GM23338 (cell line): ENCODE measurements at regions not wholly inside any gene's neighbourhood (a gene's known extent, or its start where the extent isn't known, plus 50 kb on each side); places are given as distances from the start of the nearest gene placed in this dataset.
"Not testable (repeated sequence)": the region's sequence is repeated elsewhere in the genome, so short reads cannot be mapped to it uniquely, and the experiment has no call there.

Experiments
- ATAC-seq: fragments of 200-7000 bp; cut with Tn5 transposase; 3 replicates; pipeline ENCODE4 v1.9.1; 2020
- DNase-seq: peaks from one replicate; pipeline ENCODE4 v3.0.0-alpha.2; 2015; ENCODE audit warnings: low spot score
- H2AFZ ChIP-seq: fragments of 200-600 bp; sonication (generic); 2 replicates; pipeline ENCODE4 v1.8.0; 2016; ENCODE audit warnings: antibody characterized with exemption, mild to moderate bottlenecking, moderate library complexity
- H3F3A ChIP-seq: fragments of 200-600 bp; sonication (generic); replicated peaks from 2 replicates; pipeline ENCODE4 v1.8.0; 2017; ENCODE audit warnings: antibody characterized with exemption, mixed run types, low read depth
- H3K27ac ChIP-seq: fragments of 200-600 bp; sonication (generic); 2 replicates; pipeline ENCODE4 v1.6.1; 2016; ENCODE audit warnings: low read depth
- H3K27me3 ChIP-seq: fragments of 200-600 bp; sonication (generic); 2 replicates; pipeline ENCODE4 v1.8.0; 2016; ENCODE audit warnings: mild to moderate bottlenecking, mixed run types, moderate library complexity; ENCODE audit not compliant: insufficient read depth
- H3K36me3 ChIP-seq: fragments of 200-600 bp; sonication (generic); 2 replicates; pipeline ENCODE4 v1.8.0; 2016; ENCODE audit warnings: mild to moderate bottlenecking; ENCODE audit not compliant: insufficient read depth
- H3K4me1 ChIP-seq: fragments of 200-600 bp; sonication (generic); 2 replicates; pipeline ENCODE4 v1.8.0; 2016; ENCODE audit warnings: mild to moderate bottlenecking, moderate library complexity; ENCODE audit not compliant: insufficient read depth
- H3K4me2 ChIP-seq: fragments of 200-600 bp; sonication (generic); 2 replicates; pipeline ENCODE4 v1.7.1; 2017; ENCODE audit warnings: mixed run types
- H3K4me3 ChIP-seq: fragments of 200-600 bp; sonication (generic); 2 replicates; pipeline ENCODE4 v1.6.1; 2016; ENCODE audit warnings: mixed run types
- H3K79me2 ChIP-seq: fragments of 200-600 bp; sonication (generic); replicated peaks from 2 replicates; pipeline ENCODE4 v1.8.0; 2017; ENCODE audit warnings: mild to moderate bottlenecking; ENCODE audit not compliant: insufficient read depth
- H3K9me2 ChIP-seq: fragments of 200-600 bp; sonication (generic); 2 replicates; pipeline ENCODE4 v1.8.0; 2017; ENCODE audit not compliant: insufficient read depth
- H4K20me1 ChIP-seq: fragments of 200-600 bp; sonication (generic); replicated peaks from 2 replicates; pipeline ENCODE4 v1.8.0; 2017; ENCODE audit warnings: mild to moderate bottlenecking; ENCODE audit not compliant: insufficient read depth
- H3K27ac Mint-ChIP-seq: 2 replicates; pipeline ENCODE4 v1.8.0; 2020; ENCODE audit warnings: inconsistent platforms, mild to moderate bottlenecking, moderate library complexity, mixed read lengths
- H3K27me3 Mint-ChIP-seq: 3 replicates; pipeline ENCODE4 v1.8.0; 2022; ENCODE audit warnings: low read depth, mild to moderate bottlenecking, moderate library complexity, mixed read lengths, inconsistent platforms; ENCODE audit not compliant: insufficient read depth, poor library complexity
- H3K36me3 Mint-ChIP-seq: 3 replicates; pipeline ENCODE4 v1.8.0; 2021; ENCODE audit warnings: low read depth, mild to moderate bottlenecking, inconsistent platforms, moderate library complexity, mixed read lengths
- H3K4me1 Mint-ChIP-seq: 3 replicates; pipeline ENCODE4 v1.8.0; 2020; ENCODE audit warnings: mild to moderate bottlenecking, inconsistent platforms, mixed read lengths
- H3K4me3 Mint-ChIP-seq: 3 replicates; pipeline ENCODE4 v1.8.0; 2021; ENCODE audit warnings: moderate library complexity, mild to moderate bottlenecking, inconsistent platforms, mixed read lengths
- H3K9me3 Mint-ChIP-seq: 3 replicates; pipeline ENCODE4 v1.8.0; 2020; ENCODE audit warnings: moderate library complexity, mild to moderate bottlenecking, inconsistent platforms, mixed read lengths
- CREB1 ChIP-seq: fragments of 250-450 bp; sonication (Bioruptor Pico); IDR thresholded peaks from 2 replicates; pipeline ENCODE4 v1.5.0; 2020; ENCODE audit warnings: low read depth, mild to moderate bottlenecking, moderate library complexity
- CTCF ChIP-seq, 2 experiments: fragments of 200-600 bp in 1 of 2; sonication (generic) in 1 of 2; conservative IDR thresholded peaks; 2 replicates each; pipeline versions ENCODE4 v1.5.1 to v1.6.1; 2016 to 2017; ENCODE audit warnings: antibody characterized with exemption in 2 of 2, low read depth in 2 of 2, mild to moderate bottlenecking in 2 of 2, moderate library complexity in 1 of 2
- EZH2 ChIP-seq: fragments of 200-600 bp; sonication (generic); IDR thresholded peaks from one replicate; pipeline ENCODE4 v1.8.0; 2017; ENCODE audit warnings: antibody characterized with exemption, mild to moderate bottlenecking, low read depth; ENCODE audit not compliant: unreplicated experiment
- EZH2phosphoT487 ChIP-seq: fragments of 200-600 bp; sonication (generic); IDR thresholded peaks from one replicate; pipeline ENCODE4 v1.8.1; 2018; ENCODE audit warnings: antibody characterized with exemption; ENCODE audit not compliant: unreplicated experiment
- JUNB ChIP-seq: IDR thresholded peaks from one replicate; pipeline ENCODE4 v1.6.1; 2016; ENCODE audit warnings: antibody characterized with exemption; ENCODE audit not compliant: unreplicated experiment
- NANOG ChIP-seq: IDR thresholded peaks from 2 replicates; pipeline ENCODE4 v1.6.1; 2016; ENCODE audit warnings: antibody characterized with exemption, borderline replicate concordance
- POLR2AphosphoS5 ChIP-seq: IDR thresholded peaks from 2 replicates; pipeline ENCODE4 v1.6.1; 2016; ENCODE audit warnings: antibody characterized with exemption, low read depth
- REST ChIP-seq: IDR thresholded peaks from one replicate; pipeline ENCODE4 v1.6.1; 2018; ENCODE audit warnings: antibody characterized with exemption; ENCODE audit not compliant: unreplicated experiment
- ZNF114 ChIP-seq: fragments of 250-450 bp; sonication (Bioruptor Pico); IDR thresholded peaks from 2 replicates; pipeline ENCODE4 v1.5.0; 2020; ENCODE audit warnings: mild to moderate bottlenecking, moderate library complexity
- ZNF462 ChIP-seq: fragments of 250-450 bp; sonication (Bioruptor Pico); IDR thresholded peaks from 2 replicates; pipeline ENCODE4 v1.5.0; 2020; ENCODE audit warnings: mild to moderate bottlenecking, moderate library complexity

GRCh38 chr2:64889803-64890202 lies 99.4 kb upstream of the SLC1A4 start:
- Histone ChIP-seq H3F3A (no peaks in the 10 kb centered on the region), H3K4me1 (no peaks in the 10 kb centered on the region), H4K20me1 (no peaks in the 10 kb centered on the region), H3K27me3 (no peaks in the 10 kb centered on the region), H2AFZ (no peak overlapping the region), H3K9me2 (no peaks in the 10 kb centered on the region), H3K4me3 (no peak overlapping the region), H3K79me2 (no peaks in the 10 kb centered on the region), H3K27ac (no peak overlapping the region), H3K36me3 (no peaks in the 10 kb centered on the region), H3K4me2 (no peak overlapping the region)
- no peak overlapping the region for H3K4me3 Mint-ChIP-seq
- no peak for DNase-seq
- peaks cover 41% of the 10 kb centered on the region for H3K9me3 Mint-ChIP-seq
- peaks cover 7% of the 10 kb centered on the region; the same call in 2 of the 3 replicates for H3K36me3 Mint-ChIP-seq
- no peak overlapping the region for H3K27ac Mint-ChIP-seq
- peaks cover 2% of the 10 kb centered on the region for H3K27me3 Mint-ChIP-seq
- ATAC-seq = no peak
- TF ChIP-seq POLR2AphosphoS5 = no peak
- no peak for TF ChIP-seq CTCF (conservative IDR thresholded peaks at IDR 0.05; ENCODE audit: low read depth in 2 of 2)
- TF ChIP-seq EZH2 = no peak
- no peak for TF ChIP-seq REST
- no peak for TF ChIP-seq JUNB
- TF ChIP-seq ZNF114 = no peak
- no peak for TF ChIP-seq EZH2phosphoT487
- TF ChIP-seq ZNF462 (CRISPR knock-in tag) = no peak
- TF ChIP-seq CREB1 = no peak
- no peak for TF ChIP-seq NANOG
- H3K4me1 Mint-ChIP-seq = no peaks in the 10 kb centered on the region

- H3K4me1 ChIP-seq, DNase-seq, H3K27me3 ChIP-seq, H4K20me1 ChIP-seq, ATAC-seq, H3K9me2 ChIP-seq, H3K36me3 Mint-ChIP-seq, H3F3A ChIP-seq, H3K4me2 ChIP-seq, H3K27me3 Mint-ChIP-seq, H3K4me3 Mint-ChIP-seq, H3K27ac ChIP-seq, H3K36me3 ChIP-seq, H3K4me1 Mint-ChIP-seq, H2AFZ ChIP-seq, H3K27ac Mint-ChIP-seq, H3K79me2 ChIP-seq, H3K9me3 Mint-ChIP-seq, H3K4me3 ChIP-seq: not testable (repeated sequence)
These were observed 92.6 kb upstream of the SLC1A4 start for GRCh38 chr2:64896572-64896971.
